H1 (cell line): ENCODE measurements at regions not wholly inside any gene's neighbourhood (a gene's known extent, or its start where the extent isn't known, plus 50 kb on each side); places are given as distances from the start of the nearest gene placed in this dataset.

Experiments used
- CTCF ChIA-PET: fragments of 300-600 bp; sonication (Branson Sonifier 250); formaldehyde crosslinking; loops from one replicate; lab custom pipeline; 2021; ENCODE audit not compliant: partially characterized antibody; lab: Charles Lee
- POLR2A ChIA-PET: fragments of 300-600 bp; sonication (Branson Sonifier 250); formaldehyde crosslinking; loops from one replicate; lab custom pipeline; 2021; ENCODE audit warnings: inconsistent platforms; ENCODE audit not compliant: partially characterized antibody; lab: Charles Lee
- DNase-seq, 2 experiments: peaks; one replicate each; pipeline versions ENCODE4 v3.0.0 to v3.0.0-alpha.2; 2010 to 2022; ENCODE audit warnings: low spot score in 2 of 2, low read depth in 1 of 2, mixed read lengths in 1 of 2
- FAIRE-seq: peaks from 2 replicates; lab custom pipeline; 2011; peaks lifted over from hg19 to GRCh38; lab: Jason Lieb, UNC
- H2AFZ ChIP-seq: 2 replicates; pipeline ENCODE4 v1.8.1; 2012; ENCODE audit warnings: low read length, inconsistent platforms
- H2AK5ac ChIP-seq: 2 replicates; pipeline ENCODE4 v1.6.1; 2013; ENCODE audit warnings: low read depth, low read length
- H2BK120ac ChIP-seq: replicated peaks from 2 replicates; pipeline ENCODE3; 2013; ENCODE audit warnings: low read depth, low read length, inconsistent platforms
- H2BK12ac ChIP-seq: 2 replicates; pipeline ENCODE4 v1.6.1; 2013; ENCODE audit warnings: low read depth, low read length
- H2BK15ac ChIP-seq: 2 replicates; pipeline ENCODE4 v1.6.1; 2013; ENCODE audit warnings: low read length
- H2BK20ac ChIP-seq: 2 replicates; pipeline ENCODE4 v1.6.1; 2013; ENCODE audit warnings: low read length
- H2BK5ac ChIP-seq: 2 replicates; pipeline ENCODE4 v1.6.1; 2013; ENCODE audit warnings: low read depth, low read length
- H3K14ac ChIP-seq: 2 replicates; pipeline ENCODE4 v1.6.1; 2013; ENCODE audit warnings: inconsistent platforms; ENCODE audit not compliant: insufficient read length
- H3K18ac ChIP-seq: 2 replicates; pipeline ENCODE4 v1.6.1; 2013; ENCODE audit warnings: low read length; ENCODE audit errors: extremely low read depth
- H3K23ac ChIP-seq: 2 replicates; pipeline ENCODE4 v1.6.1; 2013; ENCODE audit warnings: inconsistent platforms; ENCODE audit not compliant: insufficient read length
- H3K23me2 ChIP-seq: 2 replicates; pipeline ENCODE4 v1.6.1; 2013; ENCODE audit warnings: low read depth, low read length
- H3K27ac ChIP-seq: 2 replicates; pipeline ENCODE4 v1.6.1; 2011; ENCODE audit warnings: low read depth, low read length, inconsistent platforms
- H3K27me3 ChIP-seq, 4 experiments: replicated peaks in 1 of 4; 1 replicate in 1 of 4; 2 replicates in 3 of 4; pipeline versions ENCODE4 v1.6.1 to v1.8.1; 2011 to 2013; ENCODE audit warnings: low read length in 3 of 4, mild to moderate bottlenecking in 3 of 4, inconsistent platforms in 2 of 4, mixed read lengths in 2 of 4, moderate library complexity in 1 of 4; ENCODE audit not compliant: control insufficient read depth in 3 of 4, insufficient read depth in 3 of 4; ENCODE audit errors: extremely low read depth in 1 of 4
- H3K36me3 ChIP-seq, 4 experiments: 2 replicates each; pipeline versions ENCODE4 v1.6.1 to v1.8.1; 2011 to 2013; ENCODE audit warnings: mild to moderate bottlenecking in 4 of 4, low read length in 3 of 4, moderate library complexity in 2 of 4, control low read depth in 1 of 4, inconsistent platforms in 1 of 4; ENCODE audit not compliant: insufficient read depth in 4 of 4, control insufficient read depth in 2 of 4
- H3K4ac ChIP-seq: replicated peaks from 2 replicates; pipeline ENCODE3; 2013; ENCODE audit warnings: low read length, low read depth, mixed read lengths, inconsistent platforms; ENCODE audit not compliant: insufficient read length
- H3K4me1 ChIP-seq, 4 experiments: replicated peaks in 1 of 4; 1 replicate in 1 of 4; 2 replicates in 3 of 4; pipeline versions ENCODE4 v1.6.1 to v1.8.1; 2011 to 2013; ENCODE audit warnings: low read length in 3 of 4, inconsistent platforms in 2 of 4, mixed read lengths in 1 of 4; ENCODE audit not compliant: insufficient read depth in 4 of 4, control insufficient read depth in 3 of 4
- H3K4me2 ChIP-seq, 2 experiments: 2 replicates each; pipeline versions ENCODE4 v1.6.1 to v1.8.1; 2011 to 2013; ENCODE audit warnings: low read depth in 2 of 2, low read length in 2 of 2, control low read depth in 1 of 2, inconsistent platforms in 1 of 2, mild to moderate bottlenecking in 1 of 2; ENCODE audit not compliant: insufficient read depth in 1 of 2
- H3K4me3 ChIP-seq, 4 experiments: fragments of 200-600, 300-600 bp in 1 of 4; sonication (generic), shearing (Covaris generic), sonication (Bioruptor Twin) in 1 of 4; 2 replicates each; pipeline versions ENCODE4 v1.5.1 to v1.8.1; 2011 to 2016; ENCODE audit warnings: low read length in 4 of 4, low read depth in 3 of 4, control low read depth in 2 of 4, inconsistent platforms in 2 of 4, mild to moderate bottlenecking in 2 of 4, mixed read lengths in 1 of 4, moderate library complexity in 1 of 4; ENCODE audit not compliant: insufficient read depth in 2 of 4; ENCODE audit errors: extremely low read depth in 1 of 4
- H3K56ac ChIP-seq: replicated peaks from 2 replicates; pipeline ENCODE3; 2013; ENCODE audit warnings: low read depth, mild to moderate bottlenecking, mixed read lengths, low read length, inconsistent platforms; ENCODE audit not compliant: insufficient read length
- H3K79me1 ChIP-seq: 2 replicates; pipeline ENCODE4 v1.6.1; 2013; ENCODE audit warnings: low read depth, low read length, control low read depth
- H3K79me2 ChIP-seq, 2 experiments: 2 replicates each; pipeline versions ENCODE4 v1.6.1 to v1.8.1; 2012 to 2013; ENCODE audit warnings: low read length in 2 of 2, mild to moderate bottlenecking in 2 of 2, inconsistent platforms in 1 of 2; ENCODE audit not compliant: insufficient read depth in 2 of 2, control insufficient read depth in 1 of 2
- H3K9ac ChIP-seq, 4 experiments: replicated peaks in 1 of 4; 1 replicate in 1 of 4; 2 replicates in 3 of 4; pipeline versions ENCODE4 v1.6.1 to v1.8.1; 2011 to 2013; ENCODE audit warnings: low read depth in 3 of 4, low read length in 3 of 4, control low read depth in 2 of 4, mild to moderate bottlenecking in 2 of 4, moderate library complexity in 2 of 4, inconsistent platforms in 1 of 4; ENCODE audit errors: extremely low read depth in 1 of 4
- H3K9me3 ChIP-seq, 2 experiments: 2 replicates each; pipeline versions ENCODE4 v1.6.1 to v1.8.1; 2012 to 2013; ENCODE audit warnings: mild to moderate bottlenecking in 2 of 2, moderate library complexity in 2 of 2, control low read depth in 1 of 2, inconsistent platforms in 1 of 2, low read depth in 1 of 2, low read length in 1 of 2, mixed read lengths in 1 of 2; ENCODE audit not compliant: insufficient read depth in 2 of 2
- H4K20me1 ChIP-seq, 2 experiments: replicated peaks in 1 of 2; 2 replicates each; pipeline versions ENCODE3 to v1.8.1; 2011 to 2013; ENCODE audit warnings: inconsistent platforms in 2 of 2, low read length in 2 of 2, mild to moderate bottlenecking in 1 of 2; ENCODE audit not compliant: insufficient read depth in 2 of 2, control insufficient read depth in 1 of 2
- H4K5ac ChIP-seq: 2 replicates; pipeline ENCODE4 v1.6.1; 2013; ENCODE audit warnings: low read length, low read depth, mixed read lengths, inconsistent platforms; ENCODE audit not compliant: insufficient read length
- H4K8ac ChIP-seq: 2 replicates; pipeline ENCODE4 v1.8.0; 2013; ENCODE audit warnings: mild to moderate bottlenecking, moderate library complexity, low read length, inconsistent platforms; ENCODE audit not compliant: insufficient read depth; ENCODE audit errors: extremely low read depth
- H4K91ac ChIP-seq: replicated peaks from 2 replicates; pipeline ENCODE3; 2013; ENCODE audit warnings: low read length, mixed read lengths, inconsistent platforms; ENCODE audit not compliant: insufficient read length
- TBP ChIP-seq: IDR thresholded peaks from 2 replicates; pipeline ENCODE4 v1.6.1; 2011; ENCODE audit warnings: low read depth, low read length, improper control_type of control experiment
- WGBS, 2 experiments: shearing (Covaris generic) in 1 of 2; methylation state at CpG; one replicate each; pipeline versions ENCODE4 v1.1.6 to v1.1.7; 2013 to 2015; ENCODE audit warnings: low lambda C conversion rate in 2 of 2, mixed read lengths in 2 of 2, inconsistent platforms in 1 of 2, low coverage in 1 of 2, missing lambda C conversion rate in 1 of 2; ENCODE audit not compliant: insufficient replicate concordance in 2 of 2, insufficient coverage in 1 of 2, insufficient read length in 1 of 2; ENCODE audit errors: extremely low coverage in 1 of 2, missing lambda C conversion rate in 1 of 2; 5-methylcytosine and 5-hydroxymethylcytosine counted together
- TF ChIP-seq, protein P1 (sequence below): IDR thresholded peaks from 2 replicates; pipeline ENCODE4 v1.6.1; 2012; ENCODE audit warnings: inconsistent platforms

DNA sequence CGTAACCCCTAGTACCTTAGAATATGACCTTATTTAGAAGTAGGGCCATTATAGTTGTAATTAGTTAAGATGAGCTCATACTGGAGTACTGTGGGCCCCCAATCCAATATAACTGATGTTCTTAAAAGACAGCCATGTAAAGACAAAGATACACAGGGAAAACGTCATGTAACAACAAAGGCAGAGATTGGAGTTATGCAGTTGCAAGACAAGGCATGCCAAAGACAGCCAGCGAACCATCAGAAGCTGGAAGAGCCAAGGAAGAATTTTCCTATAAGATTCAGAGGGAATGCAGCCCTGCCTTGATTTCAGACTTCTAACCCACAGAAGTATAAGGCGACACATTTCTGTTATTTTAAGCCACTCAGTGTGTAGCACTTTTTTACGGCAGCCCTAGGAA, 55.9 kb upstream of the TLK1 start:
- H3K4me2 ChIP-seq: peak overlapping the region in 1 of 2 experiments; percentile 12; a peak in 2 of 4 replicates
- 66% methylated on average over 5 of the region's 5 CpGs; no CpG with 5 or more reads in 1 of the 2 experiments for WGBS, 2 experiments
- peak overlapping the region; percentile 0; the same call in 1 of the 2 replicates for H2BK20ac ChIP-seq
- H2BK15ac ChIP-seq: no peak overlapping the region
- peak overlapping the region; percentile 7 for H3K4ac ChIP-seq
- H3K9me3 ChIP-seq: peaks cover 9 to 10% of the 10 kb centered on the region in 2 experiments; a peak in 2 of 4 replicates
- no peak overlapping the region for H3K9ac ChIP-seq
- H3K14ac ChIP-seq: no peak overlapping the region
- no peak overlapping the region for H4K91ac ChIP-seq
- H4K20me1 ChIP-seq: no peaks in the 10 kb centered on the region
- no peaks in the 10 kb centered on the region for H3K23me2 ChIP-seq
- ChIA-PET POLR2A (interaction anchor here (1.6 kb wide), 1 partner anchor 99 kb away, joined by 4 read pairs; no protein-coding TSS in a partner anchor), CTCF (interaction anchor here (1.0 kb wide), 1 partner anchor 27 kb away, joined by 3 read pairs; no protein-coding TSS in a partner anchor)
- no peaks in the 10 kb centered on the region for H3K79me2 ChIP-seq
- H2BK5ac ChIP-seq: no peak overlapping the region
- no peak overlapping the region for H3K23ac ChIP-seq
- no peak overlapping the region for H2AK5ac ChIP-seq
- no peak overlapping the region for H3K56ac ChIP-seq
- no peak overlapping the region for H3K4me3 ChIP-seq
- H3K36me3 ChIP-seq: peaks cover 0 to 4% (median 0%) of the 10 kb centered on the region in 4 experiments; a peak in 2 of 8 replicates
- H4K8ac ChIP-seq: no peak overlapping the region
- no peaks in the 10 kb centered on the region for H3K79me1 ChIP-seq
- no peak overlapping the region for H4K5ac ChIP-seq
- no peak overlapping the region for H2BK12ac ChIP-seq
- FAIRE-seq (no peak), DNase-seq (no peak)
- no peak overlapping the region for H3K27ac ChIP-seq
- peaks cover 2 to 12% (median 11%) of the 10 kb centered on the region in 4 experiments; a peak in 5 of 7 replicates for H3K4me1 ChIP-seq
- H3K27me3 ChIP-seq: no peaks in the 10 kb centered on the region; a peak in 1 of 7 replicates
- peak overlapping the region; percentile 20 for H2AFZ ChIP-seq
- H2BK120ac ChIP-seq: peak overlapping the region; percentile 10
- H3K18ac ChIP-seq: no peak overlapping the region
- TF ChIP-seq, protein P1, sequence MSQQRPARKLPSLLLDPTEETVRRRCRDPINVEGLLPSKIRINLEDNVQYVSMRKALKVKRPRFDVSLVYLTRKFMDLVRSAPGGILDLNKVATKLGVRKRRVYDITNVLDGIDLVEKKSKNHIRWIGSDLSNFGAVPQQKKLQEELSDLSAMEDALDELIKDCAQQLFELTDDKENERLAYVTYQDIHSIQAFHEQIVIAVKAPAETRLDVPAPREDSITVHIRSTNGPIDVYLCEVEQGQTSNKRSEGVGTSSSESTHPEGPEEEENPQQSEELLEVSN: no peak
- no peak for TF ChIP-seq TBP
